GM23248 (cell line): ENCODE measurements at regions not wholly inside any gene's neighbourhood (a gene's known extent, or its start where the extent isn't known, plus 50 kb on each side); places are given as distances from the start of the nearest gene placed in this dataset.

Experiments used
- EZH2 ChIP-seq: fragments of 200-600 bp; sonication (generic); IDR thresholded peaks from 2 replicates; pipeline ENCODE4 v1.6.1; 2018; ENCODE audit warnings: antibody characterized with exemption, mild to moderate bottlenecking; ENCODE audit not compliant: insufficient read depth, poor library complexity, severe bottlenecking
- EZH2phosphoT487 ChIP-seq: fragments of 200-600 bp; sonication (generic); IDR thresholded peaks from 2 replicates; pipeline ENCODE4 v1.6.1; 2018; ENCODE audit warnings: antibody characterized with exemption, moderate library complexity, mild to moderate bottlenecking, low read depth; ENCODE audit not compliant: insufficient read depth

DNA sequence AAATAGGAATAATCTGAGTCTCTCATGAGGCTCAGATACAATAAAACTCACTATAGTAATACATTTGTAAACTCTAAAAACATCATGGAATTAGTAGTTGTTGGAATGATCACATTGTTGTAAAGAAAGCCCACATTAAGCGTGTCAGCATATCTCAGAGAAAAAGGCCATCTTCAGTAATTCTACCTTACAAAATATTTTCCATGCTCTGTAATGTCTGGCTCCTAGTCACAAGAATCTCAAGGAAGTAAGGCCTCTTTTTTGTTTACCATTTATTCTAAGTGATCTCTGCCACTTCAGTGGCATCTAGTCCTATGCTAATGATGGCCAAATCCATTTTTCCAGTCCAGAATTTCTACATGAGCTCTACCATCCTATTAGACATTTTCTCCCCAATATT is 240.2 kb upstream of the ZNF717 start:
- TF ChIP-seq EZH2phosphoT487, result no peak
- TF ChIP-seq EZH2, result no peak
